HG02798 (cell line): ENCODE measurements at regions not wholly inside any gene's neighbourhood (a gene's known extent, or its start where the extent isn't known, plus 50 kb on each side); places are given as distances from the start of the nearest gene placed in this dataset.
"Not testable (repeated sequence)": the region's sequence is repeated elsewhere in the genome, so short reads cannot be mapped to it uniquely, and the experiment has no call there.

ENCODE experiments used
- ATAC-seq: cut with Tn5 transposase; IDR thresholded peaks from one replicate; pipeline ENCODE4 v1.9.1; 2021; ENCODE audit warnings: mild to moderate bottlenecking; ENCODE audit not compliant: unreplicated experiment, poor library complexity

GRCh38 chr1:157301477-157302198 is 163.4 kb upstream of the ETV3 start:
- ATAC-seq = no peak

GRCh38 chr1:157294387-157295145 is 156.4 kb upstream of the ETV3 start:
- ATAC-seq = not testable (repeated sequence)

- no peak for ATAC-seq
Measured at GRCh38 chr1:157292809-157293564, 154.8 kb upstream of the ETV3 start.

GRCh38 chr1:157292302-157292701 is 154.1 kb upstream of the ETV3 start:
- no peak for ATAC-seq

GRCh38 chr1:157291083-157291482 is 152.9 kb upstream of the ETV3 start:
- no peak for ATAC-seq

GRCh38 chr1:157289424-157290105 is 151.4 kb upstream of the ETV3 start:
- no peak for ATAC-seq

GRCh38 chr1:157288996-157289395 is 150.8 kb upstream of the ETV3 start:
- no peak for ATAC-seq

- no peak for ATAC-seq
Measured at GRCh38 chr1:157288492-157288891, 150.3 kb upstream of the ETV3 start.

GRCh38 chr1:157288006-157288405 is 149.8 kb upstream of the ETV3 start:
- ATAC-seq = no peak

GRCh38 chr1:157287462-157287861 is 149.3 kb upstream of the ETV3 start:
- no peak for ATAC-seq

GRCh38 chr1:157286646-157287420 is 148.6 kb upstream of the ETV3 start:
- no peak for ATAC-seq

GRCh38 chr1:157286096-157286495 is 147.9 kb upstream of the ETV3 start:
- ATAC-seq = no peak

GRCh38 chr1:157284451-157284850 is 146.3 kb upstream of the ETV3 start:
- ATAC-seq = no peak

GRCh38 chr1:157279802-157280140 is 141.6 kb upstream of the ETV3 start:
- ATAC-seq = no peak

GRCh38 chr1:157279138-157279801 is 141.1 kb upstream of the ETV3 start:
- no peak for ATAC-seq

- no peak for ATAC-seq
Measured at GRCh38 chr1:157278383-157279137, 140.4 kb upstream of the ETV3 start.

GRCh38 chr1:157277913-157278312 is 139.7 kb upstream of the ETV3 start:
- ATAC-seq = no peak

- ATAC-seq = no peak
Measured at GRCh38 chr1:157277281-157277680, 139.1 kb upstream of the ETV3 start.
